AG08396 (cell line): ENCODE measurements at regions not wholly inside any gene's neighbourhood (a gene's known extent, or its start where the extent isn't known, plus 50 kb on each side); places are given as distances from the start of the nearest gene placed in this dataset.
"Not testable (repeated sequence)": the region's sequence is repeated elsewhere in the genome, so short reads cannot be mapped to it uniquely, and the experiment has no call there.

Source experiments
- DNase-seq: peaks from one replicate; pipeline ENCODE4 v3.0.0; 2012; ENCODE audit warnings: low spot score, mixed read lengths

DNA sequence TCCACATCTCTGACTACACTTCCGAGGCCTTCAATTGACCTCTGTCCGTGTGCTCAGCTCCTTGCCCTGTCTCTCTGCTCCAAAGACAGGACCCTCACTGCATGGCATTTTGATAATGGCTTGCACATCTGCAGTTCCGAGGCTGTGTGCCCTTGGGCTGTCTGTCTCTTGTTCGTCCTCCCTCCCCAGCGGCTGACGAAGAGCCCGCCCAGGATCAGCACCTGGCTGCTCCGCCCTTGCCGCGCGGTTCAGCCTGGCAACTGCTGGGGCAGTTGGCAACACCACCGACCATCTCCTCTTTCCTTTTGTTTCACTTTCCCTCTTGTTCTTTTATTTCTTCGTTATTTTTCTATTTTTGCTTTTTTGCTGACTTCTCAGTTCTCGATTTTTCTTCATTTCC is 270.4 kb downstream of the TEX29 start:
- no peak for DNase-seq

DNA sequence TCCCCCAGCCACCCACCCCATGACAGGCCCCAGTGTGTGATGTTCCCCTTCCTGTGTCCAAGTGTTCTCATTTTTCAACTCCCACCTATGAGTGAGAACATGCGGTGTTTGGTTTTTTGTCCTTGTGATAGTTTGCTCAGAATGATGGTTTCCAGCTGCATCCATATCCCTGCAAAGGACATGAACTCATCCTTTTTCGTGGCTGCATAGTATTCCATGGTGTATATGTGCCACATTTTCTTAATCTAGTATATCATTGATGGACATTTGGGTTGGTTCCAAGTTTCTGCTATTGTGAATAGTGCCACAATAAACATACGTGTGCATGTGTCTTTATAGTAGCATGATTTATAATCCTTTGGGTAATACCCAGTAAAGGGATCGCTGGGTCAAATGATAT is 273.0 kb downstream of the TEX29 start:
- not testable (repeated sequence) for DNase-seq

DNA sequence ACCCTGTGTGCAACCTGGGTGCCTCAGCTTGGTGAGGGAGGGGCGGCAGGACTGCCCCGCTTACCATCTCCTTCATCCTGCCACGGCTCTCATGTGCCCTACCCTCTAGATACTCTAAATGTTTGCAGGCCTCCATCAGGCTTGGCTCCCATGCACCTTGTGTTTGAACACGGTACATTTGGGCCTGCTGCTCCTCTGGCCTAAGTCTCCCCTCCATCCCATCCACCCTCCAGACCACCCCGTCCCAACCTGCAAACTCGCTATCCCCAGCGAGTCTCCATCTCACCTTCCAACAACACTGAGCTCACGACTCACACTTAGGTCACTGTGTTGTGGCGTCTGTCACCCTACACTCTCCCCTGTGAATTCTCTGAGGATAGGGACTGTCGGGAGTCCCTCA is 274.2 kb downstream of the TEX29 start:
- DNase-seq: no peak

DNA sequence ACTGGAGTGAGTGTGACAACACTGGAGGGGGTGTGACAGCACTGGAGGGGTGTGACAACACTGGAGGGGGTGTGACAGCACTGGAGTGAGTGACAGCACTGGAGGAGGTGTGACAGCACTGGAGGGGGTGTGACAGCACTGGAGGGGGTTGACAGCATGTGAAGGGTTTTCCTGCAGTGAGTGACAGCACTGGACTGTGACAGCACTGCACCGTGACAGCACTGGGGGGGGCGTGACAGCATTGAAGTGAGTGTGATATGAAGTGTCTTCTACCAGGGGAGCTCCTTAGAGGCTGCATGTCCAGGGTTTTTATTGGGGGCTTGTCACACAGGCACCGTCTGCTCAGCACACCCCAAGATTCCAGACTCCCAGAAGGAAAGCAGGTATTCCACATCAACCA is 274.8 kb downstream of the TEX29 start:
- DNase-seq: no peak

DNA sequence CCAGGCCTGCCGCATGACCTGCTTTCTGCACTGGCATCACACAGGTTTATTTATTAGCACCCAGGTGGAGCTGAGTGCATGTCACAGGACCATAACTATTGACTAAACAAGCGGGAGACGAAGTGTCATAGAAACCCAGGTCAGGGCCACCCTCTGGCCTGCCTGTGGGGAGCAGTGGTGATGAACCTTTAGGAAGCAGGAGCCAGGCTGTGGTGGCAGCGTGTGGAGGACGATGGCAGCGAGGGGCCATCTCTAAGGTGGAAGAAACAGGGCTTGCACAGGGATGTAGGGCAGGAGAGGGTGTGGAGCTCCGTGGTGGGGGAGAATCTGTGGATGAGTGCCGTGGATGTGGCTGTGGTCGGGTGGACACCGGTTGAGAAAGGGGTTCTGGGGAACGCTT is 275.3 kb downstream of the TEX29 start:
- no peak for DNase-seq

- DNase-seq: no peak
These were observed 276.8 kb downstream of the TEX29 start for GRCh38 chr13:111597191-111597611.

DNA sequence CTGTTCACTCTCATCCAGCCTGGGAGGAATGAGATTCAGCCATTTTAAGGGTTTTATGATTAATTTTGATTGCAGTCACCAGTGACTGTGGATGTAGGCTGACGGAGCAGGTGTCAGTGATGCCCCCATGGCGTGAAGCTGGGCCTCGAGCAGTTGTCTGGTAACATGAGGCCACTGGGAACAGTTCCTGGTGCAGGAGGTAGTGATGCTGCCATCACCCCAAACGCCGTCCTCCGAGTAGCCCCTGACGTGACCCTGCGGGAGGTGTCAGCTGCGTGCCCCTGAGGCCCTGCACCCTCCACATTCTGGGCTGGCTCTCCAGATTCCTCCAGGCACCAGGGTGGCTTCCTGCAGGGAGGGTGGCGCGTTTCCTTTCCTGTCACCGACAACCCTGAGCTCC is 277.2 kb downstream of the TEX29 start:
- DNase-seq: no peak

DNA sequence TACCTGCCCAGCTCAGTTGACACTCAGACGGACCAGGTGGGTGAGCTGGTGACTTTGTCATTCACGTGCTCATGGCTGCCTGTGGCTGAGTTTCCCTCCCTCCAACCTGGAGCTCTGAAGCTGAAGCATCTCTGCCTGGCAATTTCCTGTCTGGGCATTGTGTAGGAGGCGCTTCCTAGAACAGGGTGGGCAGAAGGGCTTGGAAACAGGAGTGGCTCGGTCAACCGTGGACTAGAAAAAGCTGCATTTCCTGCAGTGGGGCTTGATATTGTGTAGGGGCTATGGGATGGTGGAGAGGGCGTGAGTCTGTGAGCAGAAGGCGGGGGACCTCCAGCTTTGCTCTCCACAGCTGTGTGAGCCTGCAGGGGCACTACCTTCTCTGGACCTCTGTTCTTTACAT is 278.3 kb downstream of the TEX29 start:
- no peak for DNase-seq

- no peak for DNase-seq
These were observed 279.3 kb downstream of the TEX29 start for GRCh38 chr13:111599791-111600190.

- no peak for DNase-seq
These were observed 282.4 kb downstream of the TEX29 start for GRCh38 chr13:111602874-111603273.

DNA sequence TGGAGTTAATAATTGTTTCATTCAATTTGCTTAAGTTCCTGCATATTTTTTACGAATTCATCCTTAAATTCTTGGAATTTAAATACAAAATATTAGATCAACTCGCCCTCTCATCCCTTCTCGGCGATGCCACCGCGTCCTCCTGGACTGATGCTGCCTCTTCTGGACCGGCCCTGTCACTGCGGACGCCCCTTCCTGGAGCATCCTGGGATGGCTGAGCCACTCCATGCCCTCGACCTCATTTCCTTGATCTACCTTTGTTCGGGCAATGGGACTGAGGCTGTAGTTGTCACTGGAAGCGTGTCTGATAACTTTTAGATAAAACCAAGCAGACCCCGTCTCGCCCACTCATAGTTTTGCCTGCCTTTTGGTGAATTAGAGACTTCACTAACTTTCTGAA is 283.7 kb downstream of the TEX29 start:
- no peak for DNase-seq

- no peak for DNase-seq
These were observed 288.1 kb downstream of the TEX29 start for GRCh38 chr13:111608556-111608955.

GRCh38 chr13:111609631-111610030 is 289.2 kb downstream of the TEX29 start:
- no peak for DNase-seq

- DNase-seq: no peak
These were observed 289.6 kb downstream of the TEX29 start for GRCh38 chr13:111610081-111610480.

DNA sequence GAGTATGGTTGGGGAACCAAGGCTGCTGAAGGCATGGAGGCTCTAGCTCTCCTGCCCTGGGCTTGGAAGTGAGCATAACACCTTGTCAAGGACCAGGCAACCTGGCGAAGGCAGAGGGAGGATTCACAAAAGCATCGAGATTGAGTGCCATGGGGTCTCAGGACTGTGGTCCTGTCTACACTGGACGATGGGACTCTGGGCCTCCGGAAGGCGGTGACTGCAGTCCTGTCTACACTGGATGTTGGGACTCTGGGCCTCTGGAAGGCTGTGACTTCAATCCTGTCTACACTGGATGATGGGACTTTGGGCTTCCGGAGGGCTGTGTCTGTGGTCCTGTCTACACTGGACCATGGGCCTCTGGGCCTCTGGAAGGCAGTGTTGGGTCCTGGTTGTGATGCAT is 290.4 kb downstream of the TEX29 start:
- DNase-seq: no peak

GRCh38 chr13:111611651-111612050 is 291.2 kb downstream of the TEX29 start:
- DNase-seq: no peak

DNA sequence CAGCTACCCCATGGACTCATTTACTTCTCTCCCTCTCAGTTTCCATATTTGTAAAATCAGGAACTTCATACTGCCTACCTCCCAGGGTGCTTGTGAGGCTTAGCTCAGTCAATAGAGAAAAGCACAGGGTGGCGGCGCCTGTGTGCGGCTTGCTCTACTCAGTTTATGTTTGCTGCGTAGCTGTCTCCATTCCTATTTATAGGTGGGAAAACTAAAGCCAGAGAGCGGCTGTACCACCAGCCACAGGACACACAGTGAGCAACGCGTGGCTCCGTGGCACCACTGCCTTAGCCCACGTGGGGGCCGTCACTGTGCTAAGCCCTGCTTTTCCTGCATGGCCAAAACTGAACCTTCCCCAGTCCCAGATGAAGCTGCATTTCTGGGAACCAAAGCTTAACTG is 292.4 kb downstream of the TEX29 start:
- DNase-seq: no peak

DNA sequence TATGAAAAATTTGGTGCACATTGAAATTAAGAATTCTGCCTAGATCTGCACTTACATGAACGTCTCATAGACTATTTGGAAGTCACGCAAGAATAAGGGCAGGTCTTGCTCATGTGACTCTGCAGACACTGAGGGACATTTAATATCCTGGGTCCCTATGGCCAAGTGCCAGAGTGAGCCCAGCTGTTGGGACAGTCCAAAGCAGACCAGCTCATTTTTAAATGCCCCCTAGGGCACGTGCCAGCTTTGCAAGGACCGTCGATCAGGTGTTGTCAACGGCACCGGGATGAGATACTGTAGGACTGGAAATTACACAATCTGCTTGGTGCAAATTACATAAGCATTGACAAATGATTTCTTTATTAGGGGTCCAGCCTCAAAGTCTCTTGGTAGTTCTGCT is 293.6 kb downstream of the TEX29 start:
- DNase-seq: no peak

DNA sequence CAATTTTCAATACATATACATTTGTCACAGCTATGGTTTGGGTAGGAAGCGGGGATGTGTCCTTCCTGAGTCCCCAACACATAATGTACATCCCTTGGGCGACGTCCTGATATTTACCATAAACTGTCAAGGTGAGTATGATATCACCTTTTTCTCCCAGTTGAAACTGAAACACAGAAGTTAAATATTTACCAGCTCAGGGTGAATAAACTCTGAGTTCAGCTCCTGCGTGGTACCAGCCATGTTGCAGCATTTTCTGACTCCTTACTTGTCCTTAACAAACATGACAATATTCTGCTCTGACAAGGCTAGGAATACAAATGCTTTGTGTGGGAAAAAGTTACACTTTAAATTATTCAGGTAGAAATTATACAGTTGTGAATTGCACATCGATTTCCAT is 294.2 kb downstream of the TEX29 start:
- no peak for DNase-seq

DNA sequence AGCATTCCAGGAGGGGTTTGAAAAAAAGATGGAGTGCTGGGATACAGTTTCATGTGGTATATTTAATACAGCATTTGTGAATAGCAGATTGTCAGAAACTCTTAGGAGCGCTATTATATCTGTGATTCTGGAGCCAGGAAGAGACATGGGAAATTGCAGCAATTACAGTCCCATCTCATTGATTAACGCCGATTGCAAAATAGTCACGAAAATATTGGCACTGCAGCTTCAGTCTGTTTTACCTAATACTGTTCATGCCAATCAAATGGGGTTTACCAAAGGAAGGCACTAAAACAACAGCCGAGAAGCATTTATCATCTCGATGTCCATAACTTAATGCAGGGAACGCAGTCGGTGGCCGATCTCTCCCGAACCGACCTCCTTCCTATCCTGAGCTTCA is 295.8 kb downstream of the TEX29 start:
- DNase-seq: no peak

DNA sequence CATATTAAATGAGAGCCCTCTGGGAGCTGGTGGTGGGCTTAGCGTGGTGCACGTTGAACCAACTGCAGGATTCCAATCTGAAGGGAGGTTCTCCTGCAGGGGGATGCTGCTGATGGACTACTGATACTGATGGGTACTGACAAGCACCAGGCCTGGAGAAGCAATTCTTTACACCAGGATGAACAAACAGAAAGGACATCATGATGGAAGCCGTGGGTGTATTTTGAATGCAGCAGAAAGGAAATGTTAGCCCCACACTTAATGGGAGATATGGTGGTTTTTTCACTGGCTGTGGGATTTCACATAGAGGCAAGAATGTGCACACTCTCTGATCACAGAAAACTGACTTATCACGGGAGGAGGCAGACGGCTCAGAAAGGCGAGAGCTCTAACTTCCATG is 299.7 kb downstream of the TEX29 start:
- no peak for DNase-seq

GRCh38 chr13:111620586-111620985 is 300.1 kb downstream of the TEX29 start:
- DNase-seq: no peak

GRCh38 chr13:111621164-111621563 is 300.7 kb downstream of the TEX29 start:
- DNase-seq: no peak

GRCh38 chr13:111622051-111622531 is 301.6 kb downstream of the TEX29 start:
- DNase-seq: no peak

GRCh38 chr13:111623208-111623607 is 302.8 kb downstream of the TEX29 start:
- no peak for DNase-seq
